Glutamatergic neuron (in vitro differentiated cells): ENCODE measurements at regions not wholly inside any gene's neighbourhood (a gene's known extent, or its start where the extent isn't known, plus 50 kb on each side); places are given as distances from the start of the nearest gene placed in this dataset.

Source experiments
- DNase-seq: peaks from one replicate; pipeline ENCODE4 v3.0.0; 2022
- H3K27ac Mint-ChIP-seq: one replicate; pipeline ENCODE4 v1.8.0; 2020; ENCODE audit warnings: mild to moderate bottlenecking, mixed read lengths, inconsistent platforms; ENCODE audit not compliant: unreplicated experiment
- H3K27me3 Mint-ChIP-seq: one replicate; pipeline ENCODE4 v1.8.0; 2020; ENCODE audit warnings: mild to moderate bottlenecking, moderate library complexity, mixed read lengths, inconsistent platforms; ENCODE audit not compliant: unreplicated experiment
- H3K36me3 Mint-ChIP-seq: one replicate; pipeline ENCODE4 v1.8.0; 2020; ENCODE audit warnings: mild to moderate bottlenecking, mixed read lengths, inconsistent platforms; ENCODE audit not compliant: unreplicated experiment
- H3K4me1 Mint-ChIP-seq: one replicate; pipeline ENCODE4 v1.8.0; 2020; ENCODE audit warnings: mild to moderate bottlenecking, low read depth, mixed read lengths, inconsistent platforms; ENCODE audit not compliant: unreplicated experiment
- H3K4me3 Mint-ChIP-seq: one replicate; pipeline ENCODE4 v1.8.0; 2020; ENCODE audit warnings: mild to moderate bottlenecking, mixed read lengths, inconsistent platforms; ENCODE audit not compliant: unreplicated experiment
- H3K9me3 Mint-ChIP-seq: one replicate; pipeline ENCODE4 v1.8.0; 2020; ENCODE audit warnings: mild to moderate bottlenecking, moderate library complexity, mixed read lengths, inconsistent platforms; ENCODE audit not compliant: unreplicated experiment
- CTCF ChIP-seq: fragments of 200-600 bp; sonication (generic); IDR thresholded peaks from one replicate; pipeline ENCODE4 v1.5.0; 2021; ENCODE audit not compliant: partially characterized antibody, unreplicated experiment

GRCh38 chr2:117396161-117396560, 418.3 kb upstream of the DDX18 start:
- H3K36me3 Mint-ChIP-seq = no peaks in the 10 kb centered on the region
- no peaks in the 10 kb centered on the region for H3K27me3 Mint-ChIP-seq
- TF ChIP-seq CTCF = no peak
- H3K4me3 Mint-ChIP-seq = no peak overlapping the region
- no peaks in the 10 kb centered on the region for H3K4me1 Mint-ChIP-seq
- DNase-seq = no peak
- H3K27ac Mint-ChIP-seq = no peak overlapping the region
- H3K9me3 Mint-ChIP-seq = peaks cover 2% of the 10 kb centered on the region

GRCh38 chr2:117401582-117401981, 412.9 kb upstream of the DDX18 start:
- H3K27me3 Mint-ChIP-seq = no peaks in the 10 kb centered on the region
- DNase-seq = no peak
- no peak overlapping the region for H3K27ac Mint-ChIP-seq
- no peaks in the 10 kb centered on the region for H3K4me1 Mint-ChIP-seq
- H3K4me3 Mint-ChIP-seq = no peak overlapping the region
- H3K36me3 Mint-ChIP-seq = no peaks in the 10 kb centered on the region
- H3K9me3 Mint-ChIP-seq = no peaks in the 10 kb centered on the region
- TF ChIP-seq CTCF = no peak

GRCh38 chr2:117406443-117406842, 408.0 kb upstream of the DDX18 start:
- H3K27me3 Mint-ChIP-seq = no peaks in the 10 kb centered on the region
- no peaks in the 10 kb centered on the region for H3K9me3 Mint-ChIP-seq
- TF ChIP-seq CTCF = no peak
- no peaks in the 10 kb centered on the region for H3K36me3 Mint-ChIP-seq
- no peak for DNase-seq
- H3K4me1 Mint-ChIP-seq = no peaks in the 10 kb centered on the region
- H3K27ac Mint-ChIP-seq = no peak overlapping the region
- no peak overlapping the region for H3K4me3 Mint-ChIP-seq

GRCh38 chr2:117407746-117408145, 406.7 kb upstream of the DDX18 start:
- Mint-ChIP-seq H3K27ac (no peak overlapping the region), H3K36me3 (no peaks in the 10 kb centered on the region), H3K4me1 (no peaks in the 10 kb centered on the region), H3K9me3 (no peaks in the 10 kb centered on the region), H3K4me3 (no peak overlapping the region), H3K27me3 (no peaks in the 10 kb centered on the region)
- no peak for TF ChIP-seq CTCF
- no peak for DNase-seq

GRCh38 chr2:117409443-117409842, 405.0 kb upstream of the DDX18 start:
- no peak overlapping the region for H3K4me3 Mint-ChIP-seq

More at GRCh38 chr2:117409443-117409842, 405.0 kb upstream of the DDX18 start:
- no peaks in the 10 kb centered on the region for H3K4me1 Mint-ChIP-seq
- H3K27ac Mint-ChIP-seq = no peak overlapping the region
- no peak for TF ChIP-seq CTCF
- DNase-seq = no peak
- H3K36me3 Mint-ChIP-seq = no peaks in the 10 kb centered on the region
- no peaks in the 10 kb centered on the region for H3K9me3 Mint-ChIP-seq
- no peaks in the 10 kb centered on the region for H3K27me3 Mint-ChIP-seq
